ENCODE measurements at regions not wholly inside any gene's neighbourhood (a gene's known extent, or its start where the extent isn't known, plus 50 kb on each side); places are given as distances from the start of the nearest gene placed in this dataset.

- no peak overlapping the region for H3K4me3 ChIP-seq (replicated peaks; ENCODE audit: low read depth, low read length)
- TF ChIP-seq, protein P1, sequence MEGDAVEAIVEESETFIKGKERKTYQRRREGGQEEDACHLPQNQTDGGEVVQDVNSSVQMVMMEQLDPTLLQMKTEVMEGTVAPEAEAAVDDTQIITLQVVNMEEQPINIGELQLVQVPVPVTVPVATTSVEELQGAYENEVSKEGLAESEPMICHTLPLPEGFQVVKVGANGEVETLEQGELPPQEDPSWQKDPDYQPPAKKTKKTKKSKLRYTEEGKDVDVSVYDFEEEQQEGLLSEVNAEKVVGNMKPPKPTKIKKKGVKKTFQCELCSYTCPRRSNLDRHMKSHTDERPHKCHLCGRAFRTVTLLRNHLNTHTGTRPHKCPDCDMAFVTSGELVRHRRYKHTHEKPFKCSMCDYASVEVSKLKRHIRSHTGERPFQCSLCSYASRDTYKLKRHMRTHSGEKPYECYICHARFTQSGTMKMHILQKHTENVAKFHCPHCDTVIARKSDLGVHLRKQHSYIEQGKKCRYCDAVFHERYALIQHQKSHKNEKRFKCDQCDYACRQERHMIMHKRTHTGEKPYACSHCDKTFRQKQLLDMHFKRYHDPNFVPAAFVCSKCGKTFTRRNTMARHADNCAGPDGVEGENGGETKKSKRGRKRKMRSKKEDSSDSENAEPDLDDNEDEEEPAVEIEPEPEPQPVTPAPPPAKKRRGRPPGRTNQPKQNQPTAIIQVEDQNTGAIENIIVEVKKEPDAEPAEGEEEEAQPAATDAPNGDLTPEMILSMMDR (IDR thresholded peaks at IDR 0.05; ENCODE audit: low read depth, low read length, missing control alignments) = no peak
- no peak for DNase-seq (ENCODE audit: extremely low read depth, low read depth)
Observed at GRCh38 chr1:222049176-222049575, 307.3 kb upstream of the DUSP10 start.

GRCh38 chr1:222048094-222048595, 306.3 kb upstream of the DUSP10 start:
- no peak for DNase-seq (ENCODE audit: extremely low read depth, low read depth)

GRCh38 chr1:222047366-222047765, 305.5 kb upstream of the DUSP10 start:
- TF ChIP-seq, protein P1 (IDR thresholded peaks at IDR 0.05; ENCODE audit: low read depth, low read length, missing control alignments) = no peak
- H3K4me3 ChIP-seq (replicated peaks; ENCODE audit: low read depth, low read length) = no peak overlapping the region
- no peak for DNase-seq (ENCODE audit: extremely low read depth, low read depth)

More at GRCh38 chr1:222048094-222048595, 306.3 kb upstream of the DUSP10 start:
- TF ChIP-seq, protein P1 (IDR thresholded peaks at IDR 0.05; ENCODE audit: low read depth, low read length, missing control alignments) = no peak
- no peak overlapping the region for H3K4me3 ChIP-seq (replicated peaks; ENCODE audit: low read depth, low read length)

GRCh38 chr1:222046684-222047263, 304.9 kb upstream of the DUSP10 start:
- TF ChIP-seq, protein P1 (IDR thresholded peaks at IDR 0.05; ENCODE audit: low read depth, low read length, missing control alignments) = no peak
- no peak overlapping the region for H3K4me3 ChIP-seq (replicated peaks; ENCODE audit: low read depth, low read length)
- no peak for DNase-seq (ENCODE audit: extremely low read depth, low read depth)

DNA sequence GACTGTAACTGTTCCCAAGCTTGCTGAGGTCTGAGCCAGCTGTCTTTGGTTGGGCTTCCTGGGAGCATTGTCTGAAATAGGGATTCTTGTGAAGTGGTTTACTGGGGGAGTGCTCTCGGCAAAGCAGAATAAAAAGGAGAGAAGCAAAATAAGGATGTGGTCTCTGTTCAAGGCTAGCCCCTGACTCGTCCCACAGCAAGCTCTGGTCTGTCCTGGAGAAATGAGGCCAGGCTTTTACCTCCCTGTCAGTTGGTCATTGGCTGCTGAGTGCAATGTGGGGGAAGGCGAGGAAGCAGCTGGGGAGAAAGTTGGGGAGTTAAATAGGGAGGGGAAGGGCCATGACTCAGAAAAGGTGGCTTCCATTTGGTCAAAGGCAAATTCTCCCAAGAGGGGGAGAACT, 303.9 kb upstream of the DUSP10 start:
- no peak for DNase-seq (ENCODE audit: extremely low read depth, low read depth)
- no peak overlapping the region for H3K4me3 ChIP-seq (replicated peaks; ENCODE audit: low read depth, low read length)
- TF ChIP-seq, protein P1 (IDR thresholded peaks at IDR 0.05; ENCODE audit: low read depth, low read length, missing control alignments) = no peak

GRCh38 chr1:222045236-222045635, 303.3 kb upstream of the DUSP10 start:
- TF ChIP-seq, protein P1 (IDR thresholded peaks at IDR 0.05; ENCODE audit: low read depth, low read length, missing control alignments) = no peak
- H3K4me3 ChIP-seq (replicated peaks; ENCODE audit: low read depth, low read length) = no peak overlapping the region
- no peak for DNase-seq (ENCODE audit: extremely low read depth, low read depth)

Measured in HFF-Myc (cell line).